ENCODE measurements at regions not wholly inside any gene's neighbourhood (a gene's known extent, or its start where the extent isn't known, plus 50 kb on each side); places are given as distances from the start of the nearest gene placed in this dataset.

DNA sequence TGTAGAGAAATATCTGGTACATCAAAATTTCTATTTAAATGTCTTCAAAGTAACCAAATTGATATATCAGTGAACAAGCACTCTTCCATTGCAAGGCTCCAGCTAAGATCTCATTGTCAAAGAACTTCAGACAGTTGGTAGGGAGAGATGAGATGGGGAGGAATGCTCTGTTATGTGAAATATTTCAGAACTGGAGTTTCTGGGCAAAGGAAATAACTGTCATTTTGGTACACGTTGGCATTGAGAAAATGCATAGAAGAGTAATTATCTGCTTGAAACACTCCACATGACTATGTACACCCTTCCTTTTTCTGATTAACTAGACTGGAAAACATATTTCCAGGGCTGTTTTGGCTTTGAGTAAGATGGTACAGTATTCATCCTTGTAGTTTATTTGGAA lies 297.5 kb upstream of the RASGRP1 start:
- H3K9me3 ChIP-seq (ENCODE audit: low read length): no peaks in the 10 kb centered on the region
- DNase-seq (ENCODE audit: low spot score) (no peak), ATAC-seq (no peak), FAIRE-seq (no peak)
- H3K27me3 ChIP-seq (ENCODE audit: control insufficient read depth in 1 of 2, insufficient read depth in 2 of 2, low read length in 2 of 2): no peaks in the 10 kb centered on the region
- no peak overlapping the region for H3K9ac ChIP-seq (ENCODE audit: insufficient read depth, low read depth, low read length)
- H3K4me2 ChIP-seq (ENCODE audit: low read depth, low read length): no peak overlapping the region
- intact Hi-C loops (cut with micrococcal nuclease; ENCODE audit: unreplicated experiment): loop anchor here (10.0 kb wide), 1 partner anchor 157 kb away; no protein-coding TSS in a partner anchor
- no peaks in the 10 kb centered on the region for H3K36me3 ChIP-seq (replicated peaks in 1 of 2; ENCODE audit: control insufficient read depth in 1 of 2, insufficient read depth in 2 of 2, low read length in 2 of 2)
- in situ Hi-C loops (cut with HindIII; ENCODE audit: extremely low pct_ligation_motif_present, low pct_unique_long_range_greater_than_20kb): no loop called here
- TF ChIP-seq ZNF180 (CRISPR knock-in tag; IDR thresholded peaks at IDR 0.05; ENCODE audit: borderline replicate concordance, low read depth) (no peak), TFAP4 (IDR thresholded peaks at IDR 0.05; ENCODE audit: borderline replicate concordance, low read depth) (no peak), PHF8 (CRISPR knock-in tag; IDR thresholded peaks at IDR 0.05) (no peak), POLR2AphosphoS5 (IDR thresholded peaks at IDR 0.05; ENCODE audit: low read depth, low read length) (no peak), ISL2 (CRISPR knock-in tag; IDR thresholded peaks at IDR 0.05) (no peak), RXRB (CRISPR knock-in tag; IDR thresholded peaks at IDR 0.05; ENCODE audit: borderline replicate concordance) (no peak)
- TF ChIP-seq, protein P1, sequence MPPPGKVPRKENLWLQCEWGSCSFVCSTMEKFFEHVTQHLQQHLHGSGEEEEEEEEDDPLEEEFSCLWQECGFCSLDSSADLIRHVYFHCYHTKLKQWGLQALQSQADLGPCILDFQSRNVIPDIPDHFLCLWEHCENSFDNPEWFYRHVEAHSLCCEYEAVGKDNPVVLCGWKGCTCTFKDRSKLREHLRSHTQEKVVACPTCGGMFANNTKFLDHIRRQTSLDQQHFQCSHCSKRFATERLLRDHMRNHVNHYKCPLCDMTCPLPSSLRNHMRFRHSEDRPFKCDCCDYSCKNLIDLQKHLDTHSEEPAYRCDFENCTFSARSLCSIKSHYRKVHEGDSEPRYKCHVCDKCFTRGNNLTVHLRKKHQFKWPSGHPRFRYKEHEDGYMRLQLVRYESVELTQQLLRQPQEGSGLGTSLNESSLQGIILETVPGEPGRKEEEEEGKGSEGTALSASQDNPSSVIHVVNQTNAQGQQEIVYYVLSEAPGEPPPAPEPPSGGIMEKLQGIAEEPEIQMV (CRISPR knock-in tag; IDR thresholded peaks at IDR 0.05; ENCODE audit: low read depth): no peak
- H3K79me2 ChIP-seq (ENCODE audit: insufficient read depth, low read length): no peaks in the 10 kb centered on the region
- no peaks in the 10 kb centered on the region for H4K20me1 ChIP-seq (ENCODE audit: insufficient read depth, low read length)
- no peak overlapping the region for H2AFZ ChIP-seq (ENCODE audit: low read length)
- no peaks in the 10 kb centered on the region for H3K4me1 ChIP-seq (ENCODE audit: insufficient read depth, low read length)
- no peak overlapping the region for H3K4me3 ChIP-seq (replicated peaks in 1 of 3; ENCODE audit: insufficient read depth in 1 of 3, low read depth in 2 of 3, low read length in 3 of 3)
- ChIA-PET POLR2A (no interaction called here), CTCF (ENCODE audit: low intra/inter-chr PET ratio, low total read pairs) (no interaction called here)
- no TSS peak for BruUV-seq (replicated peaks)
- H3K27ac ChIP-seq (ENCODE audit: extremely low read length, insufficient read depth, low read length): no peak overlapping the region
- 0% methylated on average over 1 of the region's 1 CpG for WGBS (ENCODE audit: low lambda C conversion rate)

DNA sequence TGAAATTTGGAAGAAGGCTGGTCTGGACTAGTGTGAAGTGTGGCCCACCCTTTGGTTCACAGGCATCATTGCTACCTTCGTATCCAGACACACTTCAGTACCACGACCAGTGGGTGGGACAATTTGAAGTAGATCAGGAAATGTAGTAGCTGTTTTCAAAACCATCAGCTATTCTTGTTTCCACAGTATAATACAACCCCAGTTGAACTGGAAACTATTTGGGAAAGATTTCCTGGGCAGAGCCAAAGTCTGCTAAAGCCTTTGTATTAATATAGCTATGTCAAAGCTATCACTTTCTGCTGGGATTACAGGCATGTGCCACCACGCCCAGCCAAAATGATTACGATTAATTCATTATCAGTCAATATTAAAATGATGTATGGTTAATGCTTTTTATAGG lies 298.8 kb upstream of the RASGRP1 start:
- TF ChIP-seq RAD21 (CRISPR knock-in tag; IDR thresholded peaks at IDR 0.05) (no peak), ZNF142 (CRISPR knock-in tag; IDR thresholded peaks at IDR 0.05) (no peak), ZNF101 (CRISPR knock-in tag; IDR thresholded peaks at IDR 0.05; ENCODE audit: borderline replicate concordance, low read depth) (no peak)
- ChIA-PET CTCF (ENCODE audit: low intra/inter-chr PET ratio, low total read pairs) (no interaction called here), POLR2A (no interaction called here)
- Histone ChIP-seq H3K79me2 (ENCODE audit: insufficient read depth, low read length) (no peaks in the 10 kb centered on the region), H3K4me2 (ENCODE audit: low read depth, low read length) (no peak overlapping the region), H3K36me3 (replicated peaks in 1 of 2; ENCODE audit: control insufficient read depth in 1 of 2, insufficient read depth in 2 of 2, low read length in 2 of 2) (no peaks in the 10 kb centered on the region), H3K4me3 (replicated peaks in 1 of 3; ENCODE audit: insufficient read depth in 1 of 3, low read depth in 2 of 3, low read length in 3 of 3) (no peak overlapping the region), H3K9me3 (ENCODE audit: low read length) (no peaks in the 10 kb centered on the region), H4K20me1 (ENCODE audit: insufficient read depth, low read length) (no peaks in the 10 kb centered on the region), H3K4me1 (ENCODE audit: insufficient read depth, low read length) (no peaks in the 10 kb centered on the region), H3K9ac (ENCODE audit: insufficient read depth, low read depth, low read length) (no peak overlapping the region), H2AFZ (ENCODE audit: low read length) (no peak overlapping the region), H3K27ac (ENCODE audit: extremely low read length, insufficient read depth, low read length) (no peak overlapping the region), H3K27me3 (ENCODE audit: control insufficient read depth in 1 of 2, insufficient read depth in 2 of 2, low read length in 2 of 2) (no peaks in the 10 kb centered on the region)
- intact Hi-C loops (cut with micrococcal nuclease; ENCODE audit: unreplicated experiment): loop anchor here (10.0 kb wide), 1 partner anchor 159 kb away; no protein-coding TSS in a partner anchor
- WGBS (ENCODE audit: low lambda C conversion rate): 16% methylated on average over 4 of the region's 4 CpGs
- FAIRE-seq (no peak), DNase-seq (ENCODE audit: low spot score) (no peak), ATAC-seq (no peak)
- in situ Hi-C loops (cut with HindIII; ENCODE audit: extremely low pct_ligation_motif_present, low pct_unique_long_range_greater_than_20kb): no loop called here
- no TSS peak for BruUV-seq (replicated peaks)
